ENCODE measurements at regions not wholly inside any gene's neighbourhood (a gene's known extent, or its start where the extent isn't known, plus 50 kb on each side); places are given as distances from the start of the nearest gene placed in this dataset.

- no peak for TF ChIP-seq CTCF (IDR thresholded peaks at IDR 0.05; ENCODE audit: low read depth, low read length)
- no peak for DNase-seq (ENCODE audit: extremely low read depth, low read depth)
Measured at GRCh38 chr3:94961423-94962100, 898.7 kb downstream of the NSUN3 start.

- no peak for TF ChIP-seq CTCF (IDR thresholded peaks at IDR 0.05; ENCODE audit: low read depth, low read length)
- DNase-seq (ENCODE audit: extremely low read depth, low read depth), result no peak
Measured at GRCh38 chr3:94965867-94966475, 903.1 kb downstream of the NSUN3 start.

DNA sequence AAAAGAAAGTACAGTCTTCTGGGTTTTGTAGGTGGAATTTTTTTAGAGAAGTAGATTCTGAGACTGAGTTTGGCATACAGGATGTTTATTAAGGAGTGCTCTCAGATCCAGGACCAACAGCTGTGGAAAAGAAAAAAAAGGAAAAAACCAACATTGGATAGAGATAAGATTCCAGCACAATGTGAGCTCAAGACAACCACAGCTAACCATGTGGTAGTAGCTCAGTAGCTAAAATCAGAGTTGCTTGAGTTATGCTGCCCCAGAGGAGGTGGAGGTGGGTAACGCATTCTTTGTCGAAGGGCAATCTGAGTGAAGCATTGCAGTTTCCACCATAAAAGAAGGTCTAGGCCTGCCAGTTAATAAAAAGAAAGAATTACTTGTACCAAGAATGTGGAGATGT is 904.3 kb downstream of the NSUN3 start:
- no peak for TF ChIP-seq CTCF (IDR thresholded peaks at IDR 0.05; ENCODE audit: low read depth, low read length)
- DNase-seq (ENCODE audit: extremely low read depth, low read depth), result no peak

DNA sequence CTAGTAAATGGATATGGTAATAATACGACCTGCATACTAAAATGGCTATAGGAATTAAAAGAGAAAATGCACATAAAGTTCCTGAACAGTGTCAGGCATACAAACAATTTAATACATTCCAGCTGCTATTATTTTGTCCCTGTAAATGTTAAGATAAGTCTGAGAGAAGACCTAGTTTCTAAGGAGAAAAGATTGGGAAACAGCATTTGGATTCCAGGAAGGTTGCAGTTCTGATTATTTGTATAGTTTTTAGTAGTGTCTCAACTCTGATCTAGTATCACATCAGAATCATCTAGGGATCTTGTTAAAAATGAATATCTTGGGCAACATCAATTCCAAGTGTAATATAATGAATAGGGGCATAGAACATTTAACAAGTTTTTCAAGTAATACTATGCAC is 905.7 kb downstream of the NSUN3 start:
- no peak for TF ChIP-seq CTCF (IDR thresholded peaks at IDR 0.05; ENCODE audit: low read depth, low read length)
- no peak for DNase-seq (ENCODE audit: extremely low read depth, low read depth)

- DNase-seq (ENCODE audit: extremely low read depth, low read depth), result no peak
- no peak for TF ChIP-seq CTCF (IDR thresholded peaks at IDR 0.05; ENCODE audit: low read depth, low read length)
Measured at GRCh38 chr3:94972066-94972465, 909.2 kb downstream of the NSUN3 start.

- DNase-seq (ENCODE audit: extremely low read depth, low read depth), result no peak
- TF ChIP-seq CTCF (IDR thresholded peaks at IDR 0.05; ENCODE audit: low read depth, low read length), result no peak
Measured at GRCh38 chr3:94978084-94978483, 915.2 kb downstream of the NSUN3 start.

DNA sequence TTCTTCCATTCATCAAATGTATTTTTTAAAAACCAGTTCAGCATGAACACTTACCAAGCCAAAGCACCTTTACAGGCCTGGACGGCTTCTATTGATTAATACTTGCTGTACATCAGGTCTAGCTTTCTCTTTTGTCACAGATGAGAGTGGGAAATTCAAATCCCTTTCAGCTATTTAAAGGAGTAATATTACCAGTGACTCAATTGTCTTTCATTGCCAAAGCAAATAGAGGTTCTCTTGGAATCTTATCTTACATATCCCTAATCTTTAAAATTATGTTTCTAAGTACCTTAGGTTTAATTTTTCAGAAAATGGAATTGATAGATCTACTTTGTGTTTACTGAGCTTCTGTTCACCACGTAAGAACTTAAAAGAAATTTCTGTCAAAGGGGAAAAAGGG is 922.9 kb downstream of the NSUN3 start:
- DNase-seq (ENCODE audit: extremely low read depth, low read depth), result no peak
- TF ChIP-seq CTCF (IDR thresholded peaks at IDR 0.05; ENCODE audit: low read depth, low read length), result no peak

All from AG09319 (cell line).